Smooth muscle cell (in vitro differentiated cells): ENCODE measurements at regions not wholly inside any gene's neighbourhood (a gene's known extent, or its start where the extent isn't known, plus 50 kb on each side); places are given as distances from the start of the nearest gene placed in this dataset.

Experiments
- DNase-seq: peaks from one replicate; lab custom pipeline; 2025; ENCODE audit not compliant: unreplicated experiment; lab: John Stamatoyannopoulos, UW
- H2AFZ ChIP-seq: fragments of 200-600 bp; sonication (generic); 2 replicates; pipeline ENCODE4 v1.6.0; 2016; ENCODE audit warnings: antibody characterized with exemption, low read depth, mild to moderate bottlenecking
- H3F3A ChIP-seq: fragments of 200-600 bp; sonication (generic); 2 replicates; pipeline ENCODE4 v1.6.0; 2017; ENCODE audit warnings: antibody characterized with exemption, low read depth
- H3K27ac ChIP-seq: fragments of 200-600 bp; sonication (generic); 2 replicates; pipeline ENCODE4 v1.5.1; 2016; ENCODE audit warnings: low read depth, mild to moderate bottlenecking
- H3K27me3 ChIP-seq: fragments of 200-600 bp; sonication (generic); 2 replicates; pipeline ENCODE4 v1.6.1; 2016; ENCODE audit warnings: low read depth, mild to moderate bottlenecking
- H3K36me3 ChIP-seq: fragments of 200-600 bp; sonication (generic); 2 replicates; pipeline ENCODE4 v1.5.1; 2016; ENCODE audit warnings: low read depth
- H3K4me1 ChIP-seq: fragments of 200-600 bp; sonication (generic); 2 replicates; pipeline ENCODE4 v1.5.1; 2016; ENCODE audit warnings: low read depth
- H3K4me2 ChIP-seq: fragments of 200-600 bp; sonication (generic); 2 replicates; pipeline ENCODE4 v1.6.0; 2016; ENCODE audit warnings: mild to moderate bottlenecking
- H3K4me3 ChIP-seq: fragments of 200-600 bp; sonication (generic); 2 replicates; pipeline ENCODE4 v1.5.1; 2016; ENCODE audit warnings: mild to moderate bottlenecking
- H3K79me2 ChIP-seq: fragments of 200-600 bp; sonication (generic); 2 replicates; pipeline ENCODE4 v1.6.0; 2016; ENCODE audit warnings: low read depth, mild to moderate bottlenecking
- H3K9ac ChIP-seq: fragments of 200-600 bp; sonication (generic); 2 replicates; pipeline ENCODE4 v1.6.0; 2016; ENCODE audit warnings: low read depth
- H3K9me3 ChIP-seq: fragments of 200-600 bp; sonication (generic); replicated peaks from 2 replicates; pipeline ENCODE4 v1.5.1; 2016; ENCODE audit warnings: low read depth
- H4K20me1 ChIP-seq: fragments of 200-600 bp; sonication (generic); 2 replicates; pipeline ENCODE4 v1.6.0; 2016; ENCODE audit warnings: low read depth
- CTCF ChIP-seq: fragments of 200-600 bp; sonication (generic); IDR thresholded peaks from 2 replicates; pipeline ENCODE4 v1.5.1; 2017; ENCODE audit warnings: borderline replicate concordance, mild to moderate bottlenecking, antibody characterized with exemption; ENCODE audit not compliant: insufficient read depth, poor library complexity, severe bottlenecking
- WGBS: methylation state at CpG from one replicate; pipeline ENCODE4 v1.1.7; 2016; ENCODE audit warnings: low lambda C conversion rate; 5-methylcytosine and 5-hydroxymethylcytosine counted together

GRCh38 chr2:30336084-30336483 lies 104.8 kb downstream of the LBH start:
- H3K9me3 ChIP-seq = no peaks in the 10 kb centered on the region
- no peaks in the 10 kb centered on the region for H4K20me1 ChIP-seq
- no peaks in the 10 kb centered on the region for H3K79me2 ChIP-seq
- H3K27me3 ChIP-seq = no peaks in the 10 kb centered on the region
- no peak overlapping the region for H3K4me2 ChIP-seq
- no peaks in the 10 kb centered on the region for H3K36me3 ChIP-seq
- 86% methylated on average over 2 of the region's 2 CpGs for WGBS
- H2AFZ ChIP-seq = no peak overlapping the region
- DNase-seq = no peak
- no peak for TF ChIP-seq CTCF
- H3K27ac ChIP-seq = no peak overlapping the region
- H3K9ac ChIP-seq = no peak overlapping the region
- H3K4me1 ChIP-seq = peaks cover 8% of the 10 kb centered on the region
- H3K4me3 ChIP-seq = no peak overlapping the region
- no peaks in the 10 kb centered on the region for H3F3A ChIP-seq

GRCh38 chr2:30336978-30337841 lies 105.9 kb downstream of the LBH start:
- Histone ChIP-seq H3K4me1 (peaks cover 8% of the 10 kb centered on the region), H3K4me3 (no peak overlapping the region), H2AFZ (peak overlapping the region; percentile 43), H3K4me2 (no peak overlapping the region), H4K20me1 (no peaks in the 10 kb centered on the region), H3K27ac (no peak overlapping the region), H3K36me3 (no peaks in the 10 kb centered on the region), H3F3A (no peaks in the 10 kb centered on the region), H3K9ac (no peak overlapping the region), H3K79me2 (no peaks in the 10 kb centered on the region), H3K27me3 (no peaks in the 10 kb centered on the region), H3K9me3 (no peaks in the 10 kb centered on the region)
- no peak for TF ChIP-seq CTCF
- 79% methylated on average over 16 of the region's 16 CpGs for whole genome bisulfite sequencing
- DNase-seq = no peak

- H3K4me1 ChIP-seq = peaks cover 8% of the 10 kb centered on the region
- H2AFZ ChIP-seq = no peak overlapping the region
- no peak overlapping the region for H3K4me3 ChIP-seq
- no peaks in the 10 kb centered on the region for H3K36me3 ChIP-seq
- no peak for TF ChIP-seq CTCF
- no peak overlapping the region for H3K27ac ChIP-seq
- no peak overlapping the region for H3K9ac ChIP-seq
- H3K4me2 ChIP-seq = no peak overlapping the region
- H3K27me3 ChIP-seq = no peaks in the 10 kb centered on the region
- WGBS = 83% methylated on average over 3 of the region's 3 CpGs
- H3K9me3 ChIP-seq = no peaks in the 10 kb centered on the region
- no peaks in the 10 kb centered on the region for H3K79me2 ChIP-seq
- H3F3A ChIP-seq = no peaks in the 10 kb centered on the region
- no peaks in the 10 kb centered on the region for H4K20me1 ChIP-seq
- DNase-seq = no peak
These were observed 107.1 kb downstream of the LBH start for GRCh38 chr2:30338475-30338874.

- no peak for TF ChIP-seq CTCF
- Histone ChIP-seq H3K4me3 (no peak overlapping the region), H3K9me3 (no peaks in the 10 kb centered on the region), H3K27me3 (no peaks in the 10 kb centered on the region), H2AFZ (no peak overlapping the region), H4K20me1 (no peaks in the 10 kb centered on the region), H3K36me3 (no peaks in the 10 kb centered on the region), H3K27ac (no peak overlapping the region), H3K9ac (no peak overlapping the region), H3F3A (no peaks in the 10 kb centered on the region), H3K4me2 (no peak overlapping the region), H3K79me2 (no peaks in the 10 kb centered on the region), H3K4me1 (peaks cover 8% of the 10 kb centered on the region)
- 95% methylated on average over 4 of the region's 4 CpGs for WGBS
- DNase-seq = no peak
These were observed 107.7 kb downstream of the LBH start for GRCh38 chr2:30339071-30339470.
